HL-60 (cell line): ENCODE measurements at regions not wholly inside any gene's neighbourhood (a gene's known extent, or its start where the extent isn't known, plus 50 kb on each side); places are given as distances from the start of the nearest gene placed in this dataset.
"Not testable (repeated sequence)": the region's sequence is repeated elsewhere in the genome, so short reads cannot be mapped to it uniquely, and the experiment has no call there.

ENCODE experiments used
- CTCF ChIP-seq: IDR thresholded peaks from one replicate; pipeline ENCODE4 v1.5.1; 2011; ENCODE audit warnings: low read length, control low read depth, inconsistent platforms; ENCODE audit not compliant: insufficient read depth
- GABPA ChIP-seq: IDR thresholded peaks from 2 replicates; pipeline ENCODE4 v1.6.1; 2012; ENCODE audit warnings: low read depth
- POLR2AphosphoS5 ChIP-seq: IDR thresholded peaks from 2 replicates; pipeline ENCODE4 v1.6.1; 2012; ENCODE audit warnings: low read depth
- REST ChIP-seq: IDR thresholded peaks from 2 replicates; pipeline ENCODE4 v1.6.1; 2012; ENCODE audit warnings: low read depth; ENCODE audit not compliant: insufficient replicate concordance
- SPI1 ChIP-seq: IDR thresholded peaks from 2 replicates; pipeline ENCODE4 v1.6.1; 2012; ENCODE audit warnings: low read depth, mild to moderate bottlenecking, borderline replicate concordance

GRCh38 chr9:115347776-115348175, 229.8 kb upstream of the TNC start:
- TF ChIP-seq CTCF, GABPA, POLR2AphosphoS5, REST, SPI1: not testable (repeated sequence)
